SU-DHL-6 (cell line): ENCODE measurements at regions not wholly inside any gene's neighbourhood (a gene's known extent, or its start where the extent isn't known, plus 50 kb on each side); places are given as distances from the start of the nearest gene placed in this dataset.

ENCODE experiments used
- H2AFZ ChIP-seq: fragments of 200-600 bp; sonication (generic); 2 replicates; pipeline ENCODE4 v1.6.1; 2014; ENCODE audit warnings: low read depth, mild to moderate bottlenecking, moderate library complexity, mixed read lengths, antibody characterized with exemption, low read length; ENCODE audit not compliant: severe bottlenecking
- H3F3A ChIP-seq: fragments of 200-600 bp; shearing (Covaris generic); 2 replicates; pipeline ENCODE4 v1.6.0; 2016; ENCODE audit warnings: antibody characterized with exemption, mild to moderate bottlenecking; ENCODE audit not compliant: insufficient read depth
- H3K27ac ChIP-seq: fragments of 200-600 bp; sonication (generic); 2 replicates; pipeline ENCODE4 v1.5.1; 2016; ENCODE audit warnings: low read depth, mild to moderate bottlenecking, low read length, moderate library complexity, mixed read lengths
- H3K27me3 ChIP-seq: fragments of 200-600 bp; sonication (generic), shearing (Covaris generic); 2 replicates; pipeline ENCODE4 v1.6.0; 2014; ENCODE audit warnings: mild to moderate bottlenecking, low read length
- H3K36me3 ChIP-seq: fragments of 200-600 bp; sonication (generic); 2 replicates; pipeline ENCODE4 v1.6.1; 2014; ENCODE audit warnings: mild to moderate bottlenecking, low read length, mixed read lengths
- H3K4me2 ChIP-seq: fragments of 300-600, 200-600 bp; shearing (Covaris generic), sonication (generic); 2 replicates; pipeline ENCODE4 v1.6.0; 2014; ENCODE audit warnings: low read length, low read depth, mild to moderate bottlenecking; ENCODE audit not compliant: poor library complexity, severe bottlenecking
- H3K4me3 ChIP-seq: fragments of 200-600 bp; sonication (generic); 2 replicates; pipeline ENCODE4 v1.5.1; 2014; ENCODE audit warnings: antibody characterized with exemption, low read length, mild to moderate bottlenecking, mixed read lengths; ENCODE audit not compliant: insufficient read depth, poor library complexity, severe bottlenecking
- H3K79me2 ChIP-seq: fragments of 200-600 bp; sonication (generic); 2 replicates; pipeline ENCODE4 v1.6.1; 2014; ENCODE audit warnings: mild to moderate bottlenecking, low read length, moderate library complexity; ENCODE audit not compliant: insufficient read depth
- H3K9ac ChIP-seq: fragments of 200-600 bp; sonication (generic); 2 replicates; pipeline ENCODE4 v1.7.0; 2014; ENCODE audit warnings: mild to moderate bottlenecking, low read length
- H3K9me2 ChIP-seq: fragments of 200-600 bp; sonication (generic); replicated peaks from 2 replicates; pipeline ENCODE4 v1.6.1; 2014; ENCODE audit warnings: low read length; ENCODE audit not compliant: insufficient read depth
- H3K9me3 ChIP-seq: fragments of 200-600 bp; sonication (generic); 2 replicates; pipeline ENCODE4 v1.6.1; 2014; ENCODE audit warnings: low read length, mixed read lengths; ENCODE audit not compliant: insufficient read depth
- H4K20me1 ChIP-seq: fragments of 200-600 bp; sonication (generic); 2 replicates; pipeline ENCODE4 v1.6.1; 2014; ENCODE audit warnings: low read depth, mild to moderate bottlenecking, antibody characterized with exemption, low read length, moderate library complexity, mixed read lengths
- EZH2phosphoT487 ChIP-seq: fragments of 200-600 bp; sonication (generic), shearing (Covaris generic); conservative IDR thresholded peaks from 2 replicates; pipeline ENCODE4 v1.6.1; 2018; ENCODE audit warnings: mild to moderate bottlenecking, antibody characterized with exemption, low read length, moderate library complexity, mixed read lengths
- TF ChIP-seq, protein P1 (sequence below): fragments of 200-600 bp; sonication (generic); IDR thresholded peaks from one replicate; pipeline ENCODE4 v1.5.1; 2017; ENCODE audit warnings: antibody characterized with exemption, mild to moderate bottlenecking, low read length, moderate library complexity; ENCODE audit not compliant: insufficient read depth, poor library complexity, severe bottlenecking

DNA sequence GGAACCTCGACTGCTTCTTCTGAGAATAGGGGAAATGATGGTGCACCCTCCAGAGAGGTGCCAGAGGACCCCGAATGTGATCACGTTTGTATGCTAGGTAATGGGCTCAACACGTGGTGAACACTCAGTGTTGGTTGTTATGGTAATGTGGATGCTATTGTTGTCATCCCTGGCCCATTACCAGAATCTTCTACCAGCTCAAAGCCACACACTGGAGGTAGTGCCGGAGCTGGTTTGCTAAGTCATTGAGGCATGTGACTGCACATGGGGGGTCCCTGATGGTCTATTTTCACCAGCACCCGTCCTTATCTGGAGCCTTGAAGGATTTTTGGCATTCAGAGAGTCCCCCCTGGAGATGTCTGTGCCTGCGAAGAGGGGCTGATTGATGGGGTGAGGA is 119.1 kb upstream of the CD82 start:
- Histone ChIP-seq H3K27me3 (no peaks in the 10 kb centered on the region), H3K9me2 (no peaks in the 10 kb centered on the region), H3K9ac (no peak overlapping the region), H2AFZ (no peak overlapping the region), H3F3A (no peaks in the 10 kb centered on the region), H3K79me2 (no peaks in the 10 kb centered on the region), H4K20me1 (no peaks in the 10 kb centered on the region), H3K36me3 (no peaks in the 10 kb centered on the region), H3K4me2 (no peak overlapping the region), H3K27ac (no peak overlapping the region), H3K9me3 (no peaks in the 10 kb centered on the region), H3K4me3 (no peak overlapping the region)
- TF ChIP-seq, protein P1, sequence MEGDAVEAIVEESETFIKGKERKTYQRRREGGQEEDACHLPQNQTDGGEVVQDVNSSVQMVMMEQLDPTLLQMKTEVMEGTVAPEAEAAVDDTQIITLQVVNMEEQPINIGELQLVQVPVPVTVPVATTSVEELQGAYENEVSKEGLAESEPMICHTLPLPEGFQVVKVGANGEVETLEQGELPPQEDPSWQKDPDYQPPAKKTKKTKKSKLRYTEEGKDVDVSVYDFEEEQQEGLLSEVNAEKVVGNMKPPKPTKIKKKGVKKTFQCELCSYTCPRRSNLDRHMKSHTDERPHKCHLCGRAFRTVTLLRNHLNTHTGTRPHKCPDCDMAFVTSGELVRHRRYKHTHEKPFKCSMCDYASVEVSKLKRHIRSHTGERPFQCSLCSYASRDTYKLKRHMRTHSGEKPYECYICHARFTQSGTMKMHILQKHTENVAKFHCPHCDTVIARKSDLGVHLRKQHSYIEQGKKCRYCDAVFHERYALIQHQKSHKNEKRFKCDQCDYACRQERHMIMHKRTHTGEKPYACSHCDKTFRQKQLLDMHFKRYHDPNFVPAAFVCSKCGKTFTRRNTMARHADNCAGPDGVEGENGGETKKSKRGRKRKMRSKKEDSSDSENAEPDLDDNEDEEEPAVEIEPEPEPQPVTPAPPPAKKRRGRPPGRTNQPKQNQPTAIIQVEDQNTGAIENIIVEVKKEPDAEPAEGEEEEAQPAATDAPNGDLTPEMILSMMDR, result no peak
- no peak for TF ChIP-seq EZH2phosphoT487

DNA sequence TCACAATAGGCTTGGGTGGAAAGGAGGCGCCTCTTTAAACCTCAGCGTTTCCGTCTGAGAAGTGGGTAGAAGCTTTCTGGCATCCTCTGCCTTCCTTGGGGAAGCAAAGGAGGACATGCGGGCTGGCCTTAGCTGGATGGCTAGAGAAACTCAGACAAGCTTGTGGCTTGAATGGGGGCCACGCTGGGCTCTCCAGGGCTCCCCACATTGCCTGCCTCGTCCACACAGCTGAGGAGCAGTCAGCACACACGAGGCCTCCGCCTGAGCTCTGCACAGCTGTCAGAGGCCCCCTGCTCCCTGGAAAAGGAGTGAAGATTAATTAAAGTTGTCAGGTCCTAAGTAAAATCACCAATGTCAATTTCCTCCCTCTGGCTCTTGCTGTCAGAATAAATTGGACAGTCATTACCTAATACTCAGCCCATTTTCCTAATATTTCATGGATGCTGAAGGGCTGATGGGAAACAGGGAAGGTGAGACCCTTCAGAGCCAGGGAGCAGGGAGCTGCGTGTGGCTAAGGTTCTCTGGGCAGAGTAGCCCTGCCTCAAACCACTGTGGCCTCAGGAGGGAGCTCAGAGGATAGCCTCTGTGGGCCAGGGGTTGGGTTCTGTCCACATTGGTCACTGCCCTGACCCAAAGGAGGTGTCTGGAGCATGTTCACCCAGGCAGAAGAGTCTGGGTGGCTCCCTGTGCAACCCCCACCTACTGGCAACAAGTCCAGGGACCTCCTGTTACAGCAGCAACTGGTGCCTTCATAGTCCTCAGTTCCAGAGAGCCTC is 118.3 kb upstream of the CD82 start:
- Histone ChIP-seq H3K4me2 (no peak overlapping the region), H3K9ac (no peak overlapping the region), H3K27me3 (no peaks in the 10 kb centered on the region), H3K27ac (no peak overlapping the region), H3K79me2 (no peaks in the 10 kb centered on the region), H4K20me1 (no peaks in the 10 kb centered on the region), H2AFZ (no peak overlapping the region), H3K9me3 (no peaks in the 10 kb centered on the region), H3F3A (no peaks in the 10 kb centered on the region), H3K36me3 (no peaks in the 10 kb centered on the region), H3K9me2 (no peaks in the 10 kb centered on the region), H3K4me3 (no peak overlapping the region)
- TF ChIP-seq EZH2phosphoT487, result no peak
- TF ChIP-seq, protein P1, result no peak

- TF ChIP-seq EZH2phosphoT487, result no peak
- TF ChIP-seq, protein P1, result no peak
- Histone ChIP-seq H2AFZ (no peak overlapping the region), H4K20me1 (no peaks in the 10 kb centered on the region)
Measured at GRCh38 chr11:44450295-44450932, 115.0 kb upstream of the CD82 start.

More at GRCh38 chr11:44450295-44450932, 115.0 kb upstream of the CD82 start:
- Histone ChIP-seq H3K9me3 (no peaks in the 10 kb centered on the region), H3K36me3 (no peaks in the 10 kb centered on the region), H3K9me2 (no peaks in the 10 kb centered on the region), H3K27ac (no peak overlapping the region), H3K9ac (no peak overlapping the region), H3K4me3 (no peak overlapping the region), H3F3A (no peaks in the 10 kb centered on the region), H3K4me2 (no peak overlapping the region), H3K27me3 (no peaks in the 10 kb centered on the region), H3K79me2 (no peaks in the 10 kb centered on the region)
